NCI-H460 (cell line): ENCODE measurements at regions not wholly inside any gene's neighbourhood (a gene's known extent, or its start where the extent isn't known, plus 50 kb on each side); places are given as distances from the start of the nearest gene placed in this dataset.

Source experiments
- DNase-seq: peaks from one replicate; pipeline ENCODE4 v3.0.0-alpha.2; 2016; ENCODE audit warnings: low read depth; ENCODE audit errors: extremely low read depth

GRCh38 chr13:83618966-83619365 is 263.3 kb downstream of the SLITRK1 start:
- no peak for DNase-seq

GRCh38 chr13:83613524-83613923 is 268.8 kb downstream of the SLITRK1 start:
- no peak for DNase-seq

GRCh38 chr13:83601539-83601938 is 280.7 kb downstream of the SLITRK1 start:
- no peak for DNase-seq

- DNase-seq: no peak
These were observed 290.2 kb downstream of the SLITRK1 start for GRCh38 chr13:83592095-83592494.

- no peak for DNase-seq
These were observed 292.5 kb downstream of the SLITRK1 start for GRCh38 chr13:83589814-83590213.

- DNase-seq: no peak
These were observed 305.1 kb downstream of the SLITRK1 start for GRCh38 chr13:83577183-83577582.

- no peak for DNase-seq
These were observed 314.3 kb downstream of the SLITRK1 start for GRCh38 chr13:83568019-83568418.

- no peak for DNase-seq
These were observed 318.8 kb downstream of the SLITRK1 start for GRCh38 chr13:83563499-83563898.

- no peak for DNase-seq
These were observed 324.4 kb downstream of the SLITRK1 start for GRCh38 chr13:83557845-83558244.

- DNase-seq: no peak
These were observed 332.6 kb downstream of the SLITRK1 start for GRCh38 chr13:83549671-83550070.

GRCh38 chr13:83547043-83547442 is 335.2 kb downstream of the SLITRK1 start:
- no peak for DNase-seq

- no peak for DNase-seq
These were observed 335.8 kb downstream of the SLITRK1 start for GRCh38 chr13:83546476-83546875.

GRCh38 chr13:83538636-83539035 is 343.6 kb downstream of the SLITRK1 start:
- DNase-seq: no peak

- DNase-seq: no peak
These were observed 345.3 kb downstream of the SLITRK1 start for GRCh38 chr13:83536941-83537340.

GRCh38 chr13:83536153-83536552 is 346.1 kb downstream of the SLITRK1 start:
- no peak for DNase-seq

GRCh38 chr13:83532809-83533208 is 349.5 kb downstream of the SLITRK1 start:
- no peak for DNase-seq

GRCh38 chr13:83531022-83531421 is 351.3 kb downstream of the SLITRK1 start:
- no peak for DNase-seq

GRCh38 chr13:83516781-83517180 is 365.5 kb downstream of the SLITRK1 start:
- no peak for DNase-seq

GRCh38 chr13:83515268-83516015 is 366.8 kb downstream of the SLITRK1 start:
- peak; percentile 12 for DNase-seq

- DNase-seq: no peak
These were observed 373.4 kb downstream of the SLITRK1 start for GRCh38 chr13:83508771-83509301.

GRCh38 chr13:83503424-83503823 is 378.9 kb downstream of the SLITRK1 start:
- DNase-seq: no peak

- DNase-seq: no peak
These were observed 383.0 kb downstream of the SLITRK1 start for GRCh38 chr13:83499286-83499685.
